ENCODE measurements at regions not wholly inside any gene's neighbourhood (a gene's known extent, or its start where the extent isn't known, plus 50 kb on each side); places are given as distances from the start of the nearest gene placed in this dataset.

- no peak overlapping the region for H3K27ac ChIP-seq (ENCODE audit: low read length)
- no peak overlapping the region for H3K4me3 ChIP-seq (ENCODE audit: low read length)
- no peaks in the 10 kb centered on the region for H3K79me2 ChIP-seq (ENCODE audit: low read length)
- 0 out of 2 replicates have a peak, but pooled peaks cover 6% of the 10 kb centered on the region for H3K9me3 ChIP-seq (ENCODE audit: insufficient read depth, low read length)
- TF ChIP-seq CTCF (IDR thresholded peaks at IDR 0.05; ENCODE audit: low read depth, low read length) (no peak), EZH2phosphoT487 (IDR thresholded peaks at IDR 0.05; ENCODE audit: low read depth) (no peak)
- no peaks in the 10 kb centered on the region for H3K36me3 ChIP-seq (replicated peaks; ENCODE audit: low read depth, low read length)
- H2AFZ ChIP-seq (ENCODE audit: low read depth, low read length): no peak overlapping the region
- H3K9ac ChIP-seq (ENCODE audit: low read length): no peak overlapping the region
- no peaks in the 10 kb centered on the region for H4K20me1 ChIP-seq (ENCODE audit: insufficient read depth, low read length)
- no peak overlapping the region for H3K4me2 ChIP-seq (ENCODE audit: low read length)
- no peaks in the 10 kb centered on the region; the same call in 1 of the 2 replicates for H3K27me3 ChIP-seq (ENCODE audit: low read depth, low read length)
- peaks cover 12% of the 10 kb centered on the region; the same call in 1 of the 2 replicates for H3K4me1 ChIP-seq (ENCODE audit: low read length)
Measured at GRCh38 chr6:170461556-170462365, 91.3 kb downstream of the PSMB1 start.

GRCh38 chr6:170461111-170461510 is 92.0 kb downstream of the PSMB1 start:
- Histone ChIP-seq H3K4me1 (ENCODE audit: low read length) (peaks cover 12% of the 10 kb centered on the region; the same call in 1 of the 2 replicates), H3K79me2 (ENCODE audit: low read length) (no peaks in the 10 kb centered on the region), H3K4me2 (ENCODE audit: low read length) (no peak overlapping the region), H2AFZ (ENCODE audit: low read depth, low read length) (no peak overlapping the region), H4K20me1 (ENCODE audit: insufficient read depth, low read length) (no peaks in the 10 kb centered on the region), H3K27ac (ENCODE audit: low read length) (no peak overlapping the region), H3K27me3 (ENCODE audit: low read depth, low read length) (no peaks in the 10 kb centered on the region; the same call in 1 of the 2 replicates), H3K4me3 (ENCODE audit: low read length) (no peak overlapping the region), H3K9me3 (ENCODE audit: insufficient read depth, low read length) (0 out of 2 replicates have a peak, but pooled peaks cover 6% of the 10 kb centered on the region), H3K36me3 (replicated peaks; ENCODE audit: low read depth, low read length) (no peaks in the 10 kb centered on the region), H3K9ac (ENCODE audit: low read length) (no peak overlapping the region)
- TF ChIP-seq EZH2phosphoT487 (IDR thresholded peaks at IDR 0.05; ENCODE audit: low read depth) (no peak), CTCF (IDR thresholded peaks at IDR 0.05; ENCODE audit: low read depth, low read length) (no peak)

GRCh38 chr6:170460641-170461040 is 92.5 kb downstream of the PSMB1 start:
- no peak overlapping the region for H2AFZ ChIP-seq (ENCODE audit: low read depth, low read length)
- no peak overlapping the region for H3K4me3 ChIP-seq (ENCODE audit: low read length)
- H3K4me1 ChIP-seq (ENCODE audit: low read length): peaks cover 12% of the 10 kb centered on the region; the same call in 1 of the 2 replicates
- 0 out of 2 replicates have a peak, but pooled peaks cover 3% of the 10 kb centered on the region for H3K9me3 ChIP-seq (ENCODE audit: insufficient read depth, low read length)
- H3K36me3 ChIP-seq (replicated peaks; ENCODE audit: low read depth, low read length): no peaks in the 10 kb centered on the region
- H3K27ac ChIP-seq (ENCODE audit: low read length): no peak overlapping the region
- H3K79me2 ChIP-seq (ENCODE audit: low read length): no peaks in the 10 kb centered on the region
- no peak for TF ChIP-seq EZH2phosphoT487 (IDR thresholded peaks at IDR 0.05; ENCODE audit: low read depth)
- TF ChIP-seq CTCF (IDR thresholded peaks at IDR 0.05; ENCODE audit: low read depth, low read length): no peak
- no peak overlapping the region for H3K9ac ChIP-seq (ENCODE audit: low read length)
- H4K20me1 ChIP-seq (ENCODE audit: insufficient read depth, low read length): no peaks in the 10 kb centered on the region
- H3K4me2 ChIP-seq (ENCODE audit: low read length): no peak overlapping the region
- H3K27me3 ChIP-seq (ENCODE audit: low read depth, low read length): no peaks in the 10 kb centered on the region; the same call in 1 of the 2 replicates

- no peaks in the 10 kb centered on the region for H3K79me2 ChIP-seq (ENCODE audit: low read length)
- no peak overlapping the region for H2AFZ ChIP-seq (ENCODE audit: low read depth, low read length)
- peak overlapping the region; percentile 56 for H3K4me3 ChIP-seq (ENCODE audit: low read length)
- H3K27ac ChIP-seq (ENCODE audit: low read length): no peak overlapping the region
- H3K9me3 ChIP-seq (ENCODE audit: insufficient read depth, low read length): no peaks in the 10 kb centered on the region
- peaks cover 10% of the 10 kb centered on the region; the same call in 1 of the 2 replicates for H3K4me1 ChIP-seq (ENCODE audit: low read length)
- H3K4me2 ChIP-seq (ENCODE audit: low read length): peak overlapping the region; percentile 69
- no peaks in the 10 kb centered on the region; the same call in 1 of the 2 replicates for H3K27me3 ChIP-seq (ENCODE audit: low read depth, low read length)
- H4K20me1 ChIP-seq (ENCODE audit: insufficient read depth, low read length): no peaks in the 10 kb centered on the region
- H3K9ac ChIP-seq (ENCODE audit: low read length): no peak overlapping the region
- no peak for TF ChIP-seq EZH2phosphoT487 (IDR thresholded peaks at IDR 0.05; ENCODE audit: low read depth)
- H3K36me3 ChIP-seq (replicated peaks; ENCODE audit: low read depth, low read length): no peaks in the 10 kb centered on the region
Measured at GRCh38 chr6:170459451-170459850, 93.7 kb downstream of the PSMB1 start.

All from OCI-LY3 (cell line).